ENCODE measurements at regions not wholly inside any gene's neighbourhood (a gene's known extent, or its start where the extent isn't known, plus 50 kb on each side); places are given as distances from the start of the nearest gene placed in this dataset.

- DNase-seq, result no peak
These were observed 95.4 kb downstream of the RMI2 start for GRCh38 chr16:11440657-11441012.

DNA sequence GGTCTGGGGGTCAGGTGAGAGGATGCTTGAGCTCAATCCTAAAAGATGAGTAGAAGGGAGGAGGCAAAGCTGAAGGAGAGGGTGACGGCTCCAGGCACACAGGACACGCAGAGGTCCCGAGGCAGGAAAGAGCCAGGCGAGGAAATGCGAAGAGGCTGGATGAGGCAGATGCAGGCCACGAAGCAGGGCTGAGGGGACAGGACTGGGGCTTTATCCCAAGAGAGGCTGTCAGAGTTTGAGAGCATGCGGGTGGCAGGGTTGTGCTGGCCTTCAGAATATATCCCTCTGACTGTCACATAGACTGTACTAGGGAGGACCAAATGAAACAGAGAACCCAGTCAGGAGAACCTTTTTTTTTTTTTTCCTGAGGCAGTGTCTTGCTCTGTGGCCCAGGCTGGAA lies 100.2 kb downstream of the RMI2 start:
- no peak for DNase-seq

DNA sequence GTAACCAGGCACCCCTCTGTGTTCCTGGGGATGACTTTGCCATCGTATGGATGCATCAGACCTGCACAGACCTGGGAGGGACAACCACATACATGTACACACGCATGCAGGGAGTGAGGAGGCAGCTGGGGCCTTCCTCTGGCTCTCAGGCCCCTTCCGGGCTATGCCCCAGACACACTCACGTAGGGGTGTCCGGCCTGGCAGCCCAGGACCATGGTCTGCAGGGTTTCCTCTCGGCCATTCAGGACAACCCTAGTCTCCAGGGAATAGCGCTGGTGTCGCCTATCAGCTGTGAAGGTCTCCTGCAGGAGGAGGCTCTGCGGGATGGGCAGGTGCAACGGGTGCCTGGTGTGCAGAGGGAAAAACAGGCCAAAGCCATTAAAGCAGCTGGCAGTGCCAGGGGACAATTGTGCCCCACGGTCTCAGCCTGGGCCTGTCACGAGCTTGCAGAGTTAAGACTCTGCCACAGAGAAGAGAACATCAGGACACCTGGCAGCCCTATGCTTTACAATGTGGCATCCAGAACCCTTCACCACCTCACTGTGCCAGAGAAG lies 101.4 kb downstream of the RMI2 start:
- DNase-seq, result no peak

GRCh38 chr16:11447272-11447671 lies 102.0 kb downstream of the RMI2 start:
- DNase-seq, result no peak

DNA sequence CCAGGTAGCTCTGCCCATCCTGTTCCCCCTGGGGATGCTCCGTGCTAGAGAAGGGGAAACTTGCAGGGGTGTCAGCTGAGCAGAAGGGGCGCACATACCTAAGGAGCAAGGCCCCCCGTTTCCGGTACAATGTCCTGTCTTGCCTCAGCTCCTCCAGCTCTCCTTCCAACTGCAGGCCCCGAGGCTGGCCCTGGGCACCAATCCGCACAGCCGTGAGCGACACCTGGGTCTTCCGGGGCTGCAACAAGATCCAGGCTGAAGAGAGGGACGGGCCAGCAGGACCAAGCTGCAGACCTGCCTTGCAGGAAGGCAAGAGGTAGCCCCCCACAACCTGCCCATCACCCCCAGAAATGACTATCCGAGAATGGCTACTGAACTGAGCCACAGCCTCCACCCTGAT lies 102.6 kb downstream of the RMI2 start:
- no peak for DNase-seq

DNA sequence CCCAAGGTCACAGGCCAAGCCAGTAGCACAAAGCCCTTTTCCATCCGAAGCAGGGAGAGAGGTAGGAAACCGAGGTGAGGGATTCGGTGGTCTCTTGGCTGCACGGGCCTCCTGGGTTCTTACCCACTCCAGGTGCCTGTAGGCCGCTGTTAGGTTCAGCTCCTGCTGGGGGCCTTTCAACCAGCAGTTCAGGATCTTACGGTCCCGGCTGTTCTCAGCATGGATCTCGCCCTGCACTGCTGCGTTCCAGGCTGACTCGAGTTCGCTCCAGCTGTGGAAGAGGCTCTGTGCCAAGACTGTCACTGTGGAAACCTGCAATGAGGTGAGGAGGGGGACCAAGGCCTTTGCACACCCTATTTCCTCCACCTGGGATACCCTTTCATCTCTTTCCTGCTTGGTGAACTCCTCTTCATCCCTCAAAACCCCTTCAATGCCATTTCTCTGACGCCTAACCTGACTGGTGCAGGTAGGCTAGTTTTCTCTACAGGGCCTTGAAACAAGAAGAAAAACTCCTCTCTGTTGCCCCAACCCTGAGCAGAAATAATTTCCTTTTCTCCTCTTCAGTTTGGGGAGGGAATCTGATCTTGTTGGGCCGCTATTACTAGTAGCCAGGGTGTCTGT lies 103.6 kb downstream of the RMI2 start:
- DNase-seq, result no peak

GRCh38 chr16:11449716-11450115 lies 104.5 kb downstream of the RMI2 start:
- DNase-seq, result no peak

- no peak for DNase-seq
These were observed 104.9 kb downstream of the RMI2 start for GRCh38 chr16:11450136-11450535.

- no peak for DNase-seq
These were observed 107.0 kb downstream of the RMI2 start for GRCh38 chr16:11452298-11452697.

DNA sequence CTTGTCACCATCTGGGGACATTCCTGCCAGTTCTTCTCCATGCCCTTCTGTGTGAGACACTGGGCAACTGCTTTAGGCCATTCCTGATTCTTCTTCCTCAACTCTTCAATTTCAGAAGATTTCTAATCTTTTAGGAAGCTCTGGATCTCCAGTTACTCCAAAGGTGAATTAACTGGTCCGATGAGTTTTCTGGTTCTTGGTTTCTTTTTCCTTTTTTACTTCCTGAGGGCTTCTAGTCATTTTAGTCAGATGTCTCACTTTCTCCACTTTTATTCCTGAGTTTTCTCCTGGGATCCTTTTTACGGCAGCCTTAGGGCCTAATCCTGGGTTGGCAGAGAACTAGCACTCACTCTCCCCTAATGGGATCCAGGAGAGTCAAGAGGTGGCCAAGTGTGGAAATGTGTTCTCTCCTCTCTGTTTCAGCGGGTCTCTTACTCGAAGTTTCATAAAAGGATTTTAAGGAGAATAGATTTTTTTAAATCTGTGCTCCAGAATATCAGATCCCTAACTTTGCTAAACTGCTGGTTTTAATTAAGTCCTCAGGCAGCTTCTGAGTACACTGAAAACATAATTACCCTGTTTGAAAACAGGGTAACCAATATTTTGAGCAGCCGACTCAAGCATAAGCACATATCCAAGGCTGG lies 107.6 kb downstream of the RMI2 start:
- DNase-seq, result no peak

GRCh38 chr16:11456741-11457140 lies 111.5 kb downstream of the RMI2 start:
- DNase-seq, result no peak

DNA sequence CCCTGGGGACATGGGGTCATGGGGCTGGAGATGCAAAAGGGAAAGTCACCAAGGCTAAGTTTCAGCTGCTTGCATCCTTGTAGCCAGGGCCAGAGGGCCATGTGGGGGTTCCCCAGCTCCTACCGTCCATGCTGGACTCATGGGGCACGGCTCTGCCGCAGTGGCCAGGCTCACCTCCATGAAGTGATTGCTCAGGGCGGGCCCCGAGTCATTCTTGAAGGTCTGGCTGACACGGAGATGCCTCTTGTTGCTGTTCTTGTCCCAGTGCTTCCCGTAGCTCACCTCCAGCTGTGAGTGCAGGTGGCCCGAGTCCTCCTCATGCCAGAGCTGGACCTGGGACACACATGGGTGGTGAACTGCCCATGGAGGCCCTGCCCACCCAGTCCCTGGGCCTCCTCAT lies 114.5 kb downstream of the RMI2 start:
- no peak for DNase-seq

DNA sequence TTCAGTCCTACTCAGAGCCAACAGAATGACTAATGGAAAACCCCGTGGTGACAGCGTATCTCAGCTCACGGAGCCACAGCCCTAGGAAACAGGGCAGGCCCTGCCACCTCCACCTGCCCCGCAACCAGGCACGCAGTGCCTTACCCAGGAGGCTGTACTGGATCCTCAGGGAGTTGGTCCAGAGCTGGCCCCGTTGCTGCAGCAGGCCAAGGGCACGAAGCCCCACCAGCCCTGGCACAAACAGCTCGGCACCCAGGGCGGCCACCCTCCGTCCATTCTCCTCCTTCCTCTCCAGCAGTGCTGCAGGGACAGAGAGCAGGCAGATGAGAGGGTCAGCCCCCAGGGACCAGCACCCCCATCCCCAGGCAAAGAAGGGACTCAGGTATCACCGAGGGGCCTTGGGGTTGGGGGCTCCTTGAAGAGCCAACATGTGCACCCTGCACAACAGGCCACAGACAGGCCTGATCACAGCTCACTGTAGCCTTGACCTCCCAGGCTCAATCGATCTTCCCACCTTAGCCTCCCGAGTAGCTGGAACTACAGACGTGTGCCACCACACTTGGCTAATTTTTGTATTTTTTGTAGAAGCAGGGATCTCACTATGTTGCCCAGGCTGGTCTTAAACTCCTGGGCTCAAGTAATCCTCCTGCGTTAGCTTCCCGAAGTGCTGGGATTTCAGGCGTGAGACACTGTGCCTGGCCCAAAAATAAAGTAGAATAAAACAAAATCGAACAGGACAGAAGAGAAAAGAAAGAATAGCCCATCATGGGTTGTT lies 115.7 kb downstream of the RMI2 start:
- no peak for DNase-seq

DNA sequence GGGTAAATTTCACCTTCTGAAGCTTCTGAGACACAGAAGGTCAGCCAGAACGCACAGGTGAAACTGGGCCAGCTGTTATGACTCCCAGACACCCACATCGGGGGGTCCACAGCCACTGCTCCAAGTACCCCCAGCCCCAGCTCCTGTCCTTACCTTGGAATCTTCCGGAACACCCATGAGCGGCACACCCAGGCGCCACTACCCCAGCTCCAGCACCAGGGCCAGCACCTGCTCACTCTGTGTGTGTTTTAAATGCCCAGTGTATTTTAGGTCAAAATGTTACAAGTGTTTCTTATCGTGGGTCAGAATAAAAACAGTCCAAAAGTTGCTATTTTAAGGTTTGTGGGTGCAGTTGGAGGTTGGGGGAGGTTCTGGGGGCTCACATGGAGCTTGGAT lies 116.3 kb downstream of the RMI2 start:
- DNase-seq, result no peak

- no peak for DNase-seq
These were observed 116.8 kb downstream of the RMI2 start for GRCh38 chr16:11462036-11462435.

GRCh38 chr16:11462861-11463260 lies 117.6 kb downstream of the RMI2 start:
- DNase-seq, result no peak

- DNase-seq, result no peak
These were observed 119.0 kb downstream of the RMI2 start for GRCh38 chr16:11464241-11464640.

DNA sequence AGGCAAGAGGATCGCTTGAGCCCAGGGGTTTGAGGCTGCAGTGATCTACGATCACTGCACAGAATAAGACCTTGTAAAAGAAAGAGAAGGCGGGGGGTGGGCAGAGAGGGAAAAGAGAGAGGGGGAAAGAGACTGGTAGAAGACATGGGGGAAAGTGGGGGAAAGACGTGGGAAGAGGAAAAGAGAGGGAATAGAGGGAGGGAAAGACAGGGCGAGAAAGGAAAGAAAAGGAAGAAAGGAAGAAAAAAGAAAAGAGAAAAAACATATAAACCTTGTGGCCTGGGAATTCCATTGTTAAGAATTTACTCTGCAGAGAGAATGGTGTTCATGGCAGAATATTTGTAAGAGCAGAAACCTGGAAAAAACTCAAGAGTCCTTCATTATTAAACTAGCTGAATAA lies 120.4 kb downstream of the RMI2 start:
- DNase-seq, result no peak

DNA sequence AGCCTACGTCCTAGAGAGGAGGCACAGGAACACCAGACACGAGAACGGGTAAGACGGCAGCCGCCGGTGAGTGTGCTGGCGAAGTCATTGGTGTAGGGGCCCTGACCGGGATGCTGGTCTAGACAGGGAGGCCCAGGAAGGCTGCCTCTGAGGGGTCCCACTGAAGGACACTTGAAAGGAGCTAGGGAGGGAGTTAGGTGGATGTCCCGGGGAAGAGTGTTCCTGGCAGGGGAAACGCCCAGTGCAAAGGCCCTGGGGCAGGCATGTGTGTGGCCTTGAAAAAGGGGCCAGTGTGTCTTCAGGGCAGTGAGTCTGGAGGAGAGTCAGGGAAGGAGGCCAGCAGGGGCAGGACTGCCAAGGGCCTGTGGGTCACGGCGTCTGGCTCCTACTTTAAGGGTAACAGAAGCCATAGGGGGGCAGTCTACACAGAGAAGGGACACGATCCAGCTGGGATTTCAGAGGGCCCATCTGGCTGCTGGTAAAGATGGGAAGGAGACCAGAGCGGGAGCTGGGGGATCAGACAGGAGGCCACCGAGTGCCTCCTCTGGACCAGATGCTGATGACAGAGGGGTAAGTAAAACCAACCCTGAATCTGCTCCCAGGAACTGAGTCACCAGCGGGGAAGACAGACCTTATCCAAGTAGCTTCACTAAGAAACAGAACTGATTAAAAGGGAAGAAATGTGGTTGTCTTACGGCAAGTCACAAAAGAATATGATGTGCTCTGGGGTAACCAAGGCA lies 115.9 kb downstream of the LITAF start:
- no peak for DNase-seq

GRCh38 chr16:11471548-11471947 lies 115.2 kb downstream of the LITAF start:
- no peak for DNase-seq

- DNase-seq, result no peak
These were observed 114.3 kb downstream of the LITAF start for GRCh38 chr16:11472410-11472809.

DNA sequence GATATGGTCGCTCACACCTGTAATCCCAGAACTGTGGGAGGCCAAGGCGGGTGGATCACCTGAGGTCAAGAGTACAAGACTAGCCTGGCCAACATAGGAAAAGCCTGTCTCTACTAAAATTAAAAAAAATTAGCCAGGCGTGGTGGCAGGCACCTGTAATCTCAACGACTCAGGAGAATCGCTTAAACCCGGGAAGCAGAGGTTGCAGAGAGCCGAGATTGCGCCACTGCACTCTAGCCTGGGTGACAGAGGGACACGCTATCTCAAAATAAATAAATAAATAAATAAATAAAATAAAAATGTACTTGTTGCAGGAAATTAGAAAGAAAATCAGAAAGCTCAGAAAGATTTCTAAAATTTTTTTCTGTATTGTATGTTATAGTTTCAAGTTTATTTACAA lies 113.9 kb downstream of the LITAF start:
- no peak for DNase-seq

DNA sequence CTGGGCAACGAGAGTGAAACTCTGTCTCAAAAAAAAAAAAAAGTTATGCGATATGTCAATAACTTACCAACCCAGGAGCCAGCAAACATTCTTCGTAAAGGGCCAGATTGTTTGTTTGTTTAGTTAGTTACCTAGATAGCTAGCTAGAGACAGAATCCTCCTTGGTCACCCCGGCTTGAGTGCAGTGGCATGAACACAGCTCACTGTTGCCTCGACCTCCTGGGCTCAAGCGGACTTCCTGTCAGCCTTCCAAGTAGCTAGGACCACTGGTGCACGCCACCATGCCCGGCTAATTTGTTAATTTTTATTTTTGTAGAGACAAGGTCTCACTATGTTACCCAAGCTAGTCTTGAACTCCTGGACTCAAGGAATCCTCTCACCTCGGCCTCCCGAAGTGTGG lies 113.0 kb downstream of the LITAF start:
- DNase-seq, result no peak
